Activated T-helper 1 cell treated with anti-CD3 and anti-CD28 coated beads, Interleukin-12 subunit alpha, Interleukin-12 subunit beta, Interleukin-2, Interleukin-4 antibody, amounts not matched to agents 30 ng/mL and 10 ng/mL and 1 ng/mL, durations not matched to agents 14 hours and 24 hours and 36 hours (primary cell): ENCODE measurements at regions not wholly inside any gene's neighbourhood (a gene's known extent, or its start where the extent isn't known, plus 50 kb on each side); places are given as distances from the start of the nearest gene placed in this dataset.
"Not testable (repeated sequence)": the region's sequence is repeated elsewhere in the genome, so short reads cannot be mapped to it uniquely, and the experiment has no call there.

Experiments
- DNase-seq: peaks from one replicate; pipeline ENCODE4 v3.0.0; 2021; ENCODE audit warnings: low spot score
- H3K27ac Mint-ChIP-seq: one replicate; pipeline ENCODE4 v1.8.0; 2021; ENCODE audit warnings: mild to moderate bottlenecking, mixed read lengths
- H3K27me3 Mint-ChIP-seq: one replicate; pipeline ENCODE4 v1.8.0; 2022; ENCODE audit warnings: mild to moderate bottlenecking, moderate library complexity, mixed read lengths; ENCODE audit not compliant: insufficient read depth
- H3K36me3 Mint-ChIP-seq: one replicate; pipeline ENCODE4 v1.8.0; 2021; ENCODE audit warnings: low read depth, mixed read lengths
- H3K4me1 Mint-ChIP-seq: one replicate; pipeline ENCODE4 v1.8.0; 2021; ENCODE audit warnings: low read depth, mixed read lengths
- H3K4me3 Mint-ChIP-seq: one replicate; pipeline ENCODE4 v1.8.0; 2021; ENCODE audit warnings: mild to moderate bottlenecking, moderate library complexity, mixed read lengths
- H3K9me3 Mint-ChIP-seq: one replicate; pipeline ENCODE4 v1.8.0; 2021; ENCODE audit warnings: mixed read lengths
- intact Hi-C: fragments of 100-400 bp; cut with micrococcal nuclease; formaldehyde crosslinking; loops from one replicate; pipeline ENCODE4 v1.15.1; 2024

GRCh38 chr2:176774766-176775451 lies 437.7 kb upstream of the HNRNPA3 start:
- Mint-ChIP-seq H3K36me3 (no peaks in the 10 kb centered on the region), H3K4me3 (no peak overlapping the region), H3K27ac (no peak overlapping the region), H3K4me1 (no peaks in the 10 kb centered on the region), H3K27me3 (no peaks in the 10 kb centered on the region), H3K9me3 (peaks cover 9% of the 10 kb centered on the region)
- intact Hi-C loops: no loop called here
- no peak for DNase-seq

GRCh38 chr2:176777262-176777661 lies 435.3 kb upstream of the HNRNPA3 start:
- Mint-ChIP-seq H3K4me3 (no peak overlapping the region), H3K36me3 (peaks cover 2% of the 10 kb centered on the region), H3K4me1 (peaks cover 6% of the 10 kb centered on the region), H3K9me3 (peaks cover 18% of the 10 kb centered on the region), H3K27me3 (no peaks in the 10 kb centered on the region), H3K27ac (no peak overlapping the region)
- intact Hi-C loops: no loop called here
- no peak for DNase-seq

- Mint-ChIP-seq H3K27ac (no peak overlapping the region), H3K9me3 (peaks cover 27% of the 10 kb centered on the region), H3K27me3 (no peaks in the 10 kb centered on the region), H3K36me3 (peaks cover 2% of the 10 kb centered on the region), H3K4me1 (peaks cover 6% of the 10 kb centered on the region), H3K4me3 (no peak overlapping the region)
- no peak for DNase-seq
- intact Hi-C loops: no loop called here
Observed at GRCh38 chr2:176779917-176780316, 432.7 kb upstream of the HNRNPA3 start.

GRCh38 chr2:176780348-176780747 lies 432.2 kb upstream of the HNRNPA3 start:
- Mint-ChIP-seq H3K27me3 (no peaks in the 10 kb centered on the region), H3K4me3 (no peak overlapping the region), H3K27ac (no peak overlapping the region), H3K9me3 (peaks cover 27% of the 10 kb centered on the region), H3K36me3 (peaks cover 2% of the 10 kb centered on the region), H3K4me1 (peaks cover 6% of the 10 kb centered on the region)
- no peak for DNase-seq
- intact Hi-C loops: no loop called here

GRCh38 chr2:176781570-176782217 lies 430.9 kb upstream of the HNRNPA3 start:
- intact Hi-C loops: no loop called here
- Mint-ChIP-seq H3K9me3 (peaks cover 27% of the 10 kb centered on the region), H3K4me1 (peaks cover 6% of the 10 kb centered on the region), H3K27me3 (peaks cover 4% of the 10 kb centered on the region), H3K27ac (no peak overlapping the region), H3K36me3 (peaks cover 2% of the 10 kb centered on the region), H3K4me3 (no peak overlapping the region)
- DNase-seq: no peak

GRCh38 chr2:176784633-176785200 lies 427.9 kb upstream of the HNRNPA3 start:
- Mint-ChIP-seq H3K36me3 (peaks cover 2% of the 10 kb centered on the region), H3K27ac (no peak overlapping the region), H3K4me1 (peaks cover 6% of the 10 kb centered on the region), H3K27me3 (peaks cover 4% of the 10 kb centered on the region), H3K9me3 (peaks cover 27% of the 10 kb centered on the region), H3K4me3 (no peak overlapping the region)
- intact Hi-C loops: no loop called here
- no peak for DNase-seq

GRCh38 chr2:176789751-176790150 lies 422.8 kb upstream of the HNRNPA3 start:
- peaks cover 12% of the 10 kb centered on the region for H3K27me3 Mint-ChIP-seq
- H3K27ac Mint-ChIP-seq: no peak overlapping the region
- H3K36me3 Mint-ChIP-seq: no peaks in the 10 kb centered on the region
- intact Hi-C loops: no loop called here
- no peaks in the 10 kb centered on the region for H3K4me1 Mint-ChIP-seq
- no peak for DNase-seq
- no peaks in the 10 kb centered on the region for H3K9me3 Mint-ChIP-seq
- H3K4me3 Mint-ChIP-seq: no peak overlapping the region

GRCh38 chr2:176790468-176790867 lies 422.1 kb upstream of the HNRNPA3 start:
- H3K36me3 Mint-ChIP-seq: no peaks in the 10 kb centered on the region
- no peaks in the 10 kb centered on the region for H3K9me3 Mint-ChIP-seq
- H3K4me3 Mint-ChIP-seq: no peak overlapping the region
- DNase-seq: no peak
- intact Hi-C loops: no loop called here
- no peaks in the 10 kb centered on the region for H3K4me1 Mint-ChIP-seq
- no peak overlapping the region for H3K27ac Mint-ChIP-seq
- H3K27me3 Mint-ChIP-seq: peaks cover 12% of the 10 kb centered on the region

GRCh38 chr2:176793792-176794191 lies 418.8 kb upstream of the HNRNPA3 start:
- intact Hi-C loops: no loop called here
- H3K27ac Mint-ChIP-seq: no peak overlapping the region
- no peaks in the 10 kb centered on the region for H3K36me3 Mint-ChIP-seq
- no peaks in the 10 kb centered on the region for H3K4me1 Mint-ChIP-seq
- no peaks in the 10 kb centered on the region for H3K9me3 Mint-ChIP-seq
- peaks cover 9% of the 10 kb centered on the region for H3K27me3 Mint-ChIP-seq
- DNase-seq: no peak
- H3K4me3 Mint-ChIP-seq: no peak overlapping the region

GRCh38 chr2:176794392-176794791 lies 418.2 kb upstream of the HNRNPA3 start:
- Mint-ChIP-seq H3K9me3 (no peaks in the 10 kb centered on the region), H3K36me3 (no peaks in the 10 kb centered on the region), H3K27ac (no peak overlapping the region), H3K4me1 (no peaks in the 10 kb centered on the region), H3K4me3 (no peak overlapping the region), H3K27me3 (peaks cover 9% of the 10 kb centered on the region)
- intact Hi-C loops: no loop called here
- no peak for DNase-seq

GRCh38 chr2:176795823-176796222 lies 416.8 kb upstream of the HNRNPA3 start:
- no peaks in the 10 kb centered on the region for H3K4me1 Mint-ChIP-seq
- no peak for DNase-seq
- no peaks in the 10 kb centered on the region for H3K9me3 Mint-ChIP-seq
- H3K27ac Mint-ChIP-seq: no peak overlapping the region
- no peak overlapping the region for H3K4me3 Mint-ChIP-seq
- intact Hi-C loops: no loop called here
- no peaks in the 10 kb centered on the region for H3K36me3 Mint-ChIP-seq
- peaks cover 6% of the 10 kb centered on the region for H3K27me3 Mint-ChIP-seq

- intact Hi-C loops, H3K36me3 Mint-ChIP-seq, DNase-seq, H3K4me1 Mint-ChIP-seq, H3K27me3 Mint-ChIP-seq, H3K27ac Mint-ChIP-seq, H3K4me3 Mint-ChIP-seq, H3K9me3 Mint-ChIP-seq: not testable (repeated sequence)
Observed at GRCh38 chr2:176796677-176797076, 415.9 kb upstream of the HNRNPA3 start.

GRCh38 chr2:176804392-176804791 lies 408.2 kb upstream of the HNRNPA3 start:
- Mint-ChIP-seq H3K4me3 (no peak overlapping the region), H3K27ac (no peak overlapping the region), H3K27me3 (peaks cover 2% of the 10 kb centered on the region), H3K4me1 (no peaks in the 10 kb centered on the region), H3K9me3 (no peaks in the 10 kb centered on the region), H3K36me3 (no peaks in the 10 kb centered on the region)
- no peak for DNase-seq
- intact Hi-C loops: no loop called here
